SK-N-SH (cell line): ENCODE measurements at regions not wholly inside any gene's neighbourhood (a gene's known extent, or its start where the extent isn't known, plus 50 kb on each side); places are given as distances from the start of the nearest gene placed in this dataset.

ENCODE experiments used
- CTCF ChIA-PET: fragments of 300-600, 350-600 bp; formaldehyde crosslinking; extraction: SDS; loops from one replicate; lab custom pipeline; 2021; lab: Yijun Ruan, JAX
- POLR2A ChIA-PET: fragments of 350-600 bp; sonication (Branson Sonifier 250); formaldehyde crosslinking; extraction: SDS; loops from one replicate; lab custom pipeline; 2020; ENCODE audit warnings: antibody characterized with exemption, inconsistent platforms; lab: Yijun Ruan, JAX
- DNase-seq: peaks from one replicate; pipeline ENCODE4 v3.0.0; 2012
- H2AFZ ChIP-seq: fragments of 200-600 bp; sonication (generic); 2 replicates; pipeline ENCODE4 v1.8.1; 2016; ENCODE audit warnings: antibody characterized with exemption, mild to moderate bottlenecking, low read depth
- H3F3A ChIP-seq: fragments of 200-600 bp; sonication (generic); replicated peaks from 2 replicates; pipeline ENCODE3; 2016; ENCODE audit warnings: antibody characterized with exemption, mild to moderate bottlenecking; ENCODE audit not compliant: insufficient read depth
- H3K27ac ChIP-seq, 2 experiments: fragments of 200-500 bp in 1 of 2; fragments of 200-600 bp in 1 of 2; sonication (Bioruptor generic) in 1 of 2; sonication (generic), shearing (Covaris generic) in 1 of 2; 2 replicates each; pipeline versions ENCODE4 v1.5.1 to v1.6.1; 2014 to 2016; ENCODE audit warnings: low read depth in 2 of 2, inconsistent platforms in 1 of 2, low read length in 1 of 2, mild to moderate bottlenecking in 1 of 2, mixed read lengths in 1 of 2
- H3K27me3 ChIP-seq: fragments of 200-600 bp; sonication (generic), shearing (Covaris generic); 2 replicates; pipeline ENCODE4 v1.6.1; 2016; ENCODE audit warnings: mixed run types; ENCODE audit not compliant: insufficient read depth
- H3K36me3 ChIP-seq, 2 experiments: fragments of 200-500 bp in 1 of 2; fragments of 200-600 bp in 1 of 2; sonication (Bioruptor generic) in 1 of 2; sonication (generic) in 1 of 2; replicated peaks in 1 of 2; 2 replicates each; pipeline versions ENCODE3 to v1.5.1; 2014 to 2016; ENCODE audit warnings: low read length in 1 of 2, mild to moderate bottlenecking in 1 of 2; ENCODE audit not compliant: insufficient read depth in 2 of 2, control insufficient read depth in 1 of 2
- H3K4me1 ChIP-seq, 2 experiments: fragments of 200-500 bp in 1 of 2; fragments of 200-600 bp in 1 of 2; sonication (Bioruptor generic) in 1 of 2; sonication (generic), shearing (Covaris generic) in 1 of 2; 2 replicates each; pipeline versions ENCODE4 v1.5.1 to v1.6.1; 2014 to 2016; ENCODE audit warnings: low read depth in 1 of 2, low read length in 1 of 2, mixed run types in 1 of 2; ENCODE audit not compliant: insufficient read depth in 2 of 2, control insufficient read depth in 1 of 2
- H3K4me2 ChIP-seq: fragments of 200-600 bp; sonication (generic), shearing (Covaris generic); 2 replicates; pipeline ENCODE4 v1.6.1; 2017; ENCODE audit warnings: mixed run types
- H3K4me3 ChIP-seq, 2 experiments: fragments of 200-500 bp in 1 of 2; fragments of 200-600 bp in 1 of 2; sonication (Bioruptor generic) in 1 of 2; sonication (generic), shearing (Covaris generic) in 1 of 2; 2 replicates each; pipeline versions ENCODE4 v1.5.1 to v1.8.1; 2014 to 2016; ENCODE audit warnings: low read depth in 2 of 2, inconsistent platforms in 1 of 2, low read length in 1 of 2, mild to moderate bottlenecking in 1 of 2, mixed read lengths in 1 of 2, moderate library complexity in 1 of 2
- H3K79me2 ChIP-seq: fragments of 200-600 bp; sonication (generic); 2 replicates; pipeline ENCODE4 v1.8.1; 2017; ENCODE audit warnings: mild to moderate bottlenecking; ENCODE audit not compliant: insufficient read depth
- H3K9ac ChIP-seq: fragments of 200-600 bp; sonication (generic); 2 replicates; pipeline ENCODE4 v1.6.1; 2017; ENCODE audit warnings: mixed run types
- H3K9me2 ChIP-seq: fragments of 200-600 bp; sonication (generic); 2 replicates; pipeline ENCODE4 v1.6.1; 2017; ENCODE audit warnings: mixed run types
- H3K9me3 ChIP-seq: fragments of 200-600 bp; sonication (generic); 2 replicates; pipeline ENCODE4 v1.6.1; 2017; ENCODE audit warnings: mixed run types, mild to moderate bottlenecking, moderate library complexity
- H4K20me1 ChIP-seq: fragments of 200-600 bp; sonication (generic); 2 replicates; pipeline ENCODE4 v1.6.1; 2017; ENCODE audit warnings: mild to moderate bottlenecking, mixed run types; ENCODE audit not compliant: insufficient read depth
- ELF1 ChIP-seq: IDR thresholded peaks from 2 replicates; pipeline ENCODE4 v1.4.0; 2012
- EP300 ChIP-seq, 2 experiments: IDR thresholded peaks; 2 replicates each; pipeline versions ENCODE4 v1.4.0 to v1.6.1; 2012; ENCODE audit warnings: borderline replicate concordance in 1 of 2, low read depth in 1 of 2, low read length in 1 of 2
- FOSL2 ChIP-seq: IDR thresholded peaks from 2 replicates; pipeline ENCODE4 v1.4.0; 2012; ENCODE audit warnings: low read depth, mild to moderate bottlenecking, moderate library complexity, borderline replicate concordance
- FOXJ3 ChIP-seq: sonication (generic); formaldehyde crosslinking; IDR thresholded peaks from 2 replicates; pipeline ENCODE4 v1.5.1; 2020; ENCODE audit warnings: mild to moderate bottlenecking, missing genetic modification reagents
- FOXM1 ChIP-seq: IDR thresholded peaks from 2 replicates; pipeline ENCODE4 v1.4.0; 2012; ENCODE audit warnings: low read depth, mild to moderate bottlenecking
- GABPA ChIP-seq: IDR thresholded peaks from 2 replicates; pipeline ENCODE4 v1.4.0; 2012; ENCODE audit warnings: low read depth, mild to moderate bottlenecking
- GATA2 ChIP-seq: sonication (generic); formaldehyde crosslinking; IDR thresholded peaks from 2 replicates; pipeline ENCODE4 v1.5.0; 2020; ENCODE audit warnings: mild to moderate bottlenecking, missing genetic modification reagents
- MEF2A ChIP-seq: IDR thresholded peaks from 2 replicates; pipeline ENCODE4 v1.4.0; 2012; ENCODE audit warnings: low read depth, borderline replicate concordance
- NFIC ChIP-seq: IDR thresholded peaks from 2 replicates; pipeline ENCODE4 v1.4.0; 2012; ENCODE audit warnings: borderline replicate concordance
- NRF1 ChIP-seq: IDR thresholded peaks from 2 replicates; pipeline ENCODE4 v1.6.1; 2012; ENCODE audit warnings: low read depth, mild to moderate bottlenecking, low read length
- POLR2AphosphoS5 ChIP-seq: IDR thresholded peaks from 2 replicates; pipeline ENCODE4 v1.6.1; 2012; ENCODE audit warnings: low read depth, low read length
- RXRA ChIP-seq: IDR thresholded peaks from 2 replicates; pipeline ENCODE4 v1.4.0; 2012; ENCODE audit warnings: low read depth, mild to moderate bottlenecking, borderline replicate concordance
- SIN3A ChIP-seq: IDR thresholded peaks from 2 replicates; pipeline ENCODE4 v1.6.1; 2012; ENCODE audit warnings: low read depth, mild to moderate bottlenecking, low read length, moderate library complexity, borderline replicate concordance
- WGBS: methylation state at CpG from one replicate; pipeline ENCODE4 v1.1.6; 2017; ENCODE audit warnings: low lambda C conversion rate; 5-methylcytosine and 5-hydroxymethylcytosine counted together
- TF ChIP-seq, protein P1 (sequence below): IDR thresholded peaks from 2 replicates; pipeline ENCODE4; 2012
- TF ChIP-seq, protein P2 (sequence below): IDR thresholded peaks from 2 replicates; pipeline ENCODE4 v1.4.0; 2012; ENCODE audit warnings: low read depth
- TF ChIP-seq, protein P3 (sequence below): fragments of 200-600 bp; sonication (generic); IDR thresholded peaks from 2 replicates; pipeline ENCODE4 v1.6.1; 2017; ENCODE audit warnings: antibody characterized with exemption, mild to moderate bottlenecking, moderate library complexity
- TF ChIP-seq, protein P4 (sequence below): IDR thresholded peaks from 2 replicates; pipeline ENCODE4 v1.6.1; 2012; ENCODE audit warnings: mild to moderate bottlenecking, low read depth, low read length, moderate library complexity

DNA sequence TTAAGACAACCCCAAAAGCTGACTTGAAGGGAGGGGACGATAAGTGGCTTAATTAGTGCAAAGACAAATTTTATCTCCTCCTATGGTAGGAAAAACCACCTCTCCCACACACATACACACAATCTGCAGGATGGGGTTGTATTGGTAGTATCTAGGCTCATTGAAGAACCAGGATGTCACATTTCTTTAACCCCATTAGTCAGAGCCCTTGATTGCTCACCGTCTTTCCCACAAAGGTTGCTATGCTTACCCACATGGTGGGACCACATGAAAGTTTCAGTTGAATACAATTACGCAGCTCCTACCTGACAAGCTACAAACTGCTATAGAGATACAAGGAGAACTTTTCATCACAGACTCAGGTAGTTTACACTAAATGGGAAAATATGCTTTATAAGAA, 765.0 kb upstream of the CELF4 start:
- H3K36me3 ChIP-seq, result no peaks in the 10 kb centered on the region
- H3K4me3 ChIP-seq, result no peak overlapping the region
- TF ChIP-seq POLR2AphosphoS5, result no peak
- no peak for TF ChIP-seq FOXJ3 (CRISPR knock-in tag)
- no peak for TF ChIP-seq GATA2
- TF ChIP-seq, protein P1, sequence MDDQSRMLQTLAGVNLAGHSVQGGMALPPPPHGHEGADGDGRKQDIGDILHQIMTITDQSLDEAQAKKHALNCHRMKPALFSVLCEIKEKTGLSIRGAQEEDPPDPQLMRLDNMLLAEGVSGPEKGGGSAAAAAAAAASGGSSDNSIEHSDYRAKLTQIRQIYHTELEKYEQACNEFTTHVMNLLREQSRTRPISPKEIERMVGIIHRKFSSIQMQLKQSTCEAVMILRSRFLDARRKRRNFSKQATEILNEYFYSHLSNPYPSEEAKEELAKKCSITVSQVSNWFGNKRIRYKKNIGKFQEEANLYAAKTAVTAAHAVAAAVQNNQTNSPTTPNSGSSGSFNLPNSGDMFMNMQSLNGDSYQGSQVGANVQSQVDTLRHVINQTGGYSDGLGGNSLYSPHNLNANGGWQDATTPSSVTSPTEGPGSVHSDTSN, result no peak
- TF ChIP-seq FOXM1, result no peak
- TF ChIP-seq, protein P2, sequence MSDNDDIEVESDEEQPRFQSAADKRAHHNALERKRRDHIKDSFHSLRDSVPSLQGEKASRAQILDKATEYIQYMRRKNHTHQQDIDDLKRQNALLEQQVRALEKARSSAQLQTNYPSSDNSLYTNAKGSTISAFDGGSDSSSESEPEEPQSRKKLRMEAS, result no peak
- TF ChIP-seq NRF1, result no peak
- TF ChIP-seq, protein P3, sequence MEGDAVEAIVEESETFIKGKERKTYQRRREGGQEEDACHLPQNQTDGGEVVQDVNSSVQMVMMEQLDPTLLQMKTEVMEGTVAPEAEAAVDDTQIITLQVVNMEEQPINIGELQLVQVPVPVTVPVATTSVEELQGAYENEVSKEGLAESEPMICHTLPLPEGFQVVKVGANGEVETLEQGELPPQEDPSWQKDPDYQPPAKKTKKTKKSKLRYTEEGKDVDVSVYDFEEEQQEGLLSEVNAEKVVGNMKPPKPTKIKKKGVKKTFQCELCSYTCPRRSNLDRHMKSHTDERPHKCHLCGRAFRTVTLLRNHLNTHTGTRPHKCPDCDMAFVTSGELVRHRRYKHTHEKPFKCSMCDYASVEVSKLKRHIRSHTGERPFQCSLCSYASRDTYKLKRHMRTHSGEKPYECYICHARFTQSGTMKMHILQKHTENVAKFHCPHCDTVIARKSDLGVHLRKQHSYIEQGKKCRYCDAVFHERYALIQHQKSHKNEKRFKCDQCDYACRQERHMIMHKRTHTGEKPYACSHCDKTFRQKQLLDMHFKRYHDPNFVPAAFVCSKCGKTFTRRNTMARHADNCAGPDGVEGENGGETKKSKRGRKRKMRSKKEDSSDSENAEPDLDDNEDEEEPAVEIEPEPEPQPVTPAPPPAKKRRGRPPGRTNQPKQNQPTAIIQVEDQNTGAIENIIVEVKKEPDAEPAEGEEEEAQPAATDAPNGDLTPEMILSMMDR, result no peak
- TF ChIP-seq FOSL2, result no peak
- TF ChIP-seq RXRA, result no peak
- TF ChIP-seq ELF1, result no peak
- TF ChIP-seq SIN3A, result no peak
- no peak for TF ChIP-seq MEF2A
- TF ChIP-seq, protein P4, sequence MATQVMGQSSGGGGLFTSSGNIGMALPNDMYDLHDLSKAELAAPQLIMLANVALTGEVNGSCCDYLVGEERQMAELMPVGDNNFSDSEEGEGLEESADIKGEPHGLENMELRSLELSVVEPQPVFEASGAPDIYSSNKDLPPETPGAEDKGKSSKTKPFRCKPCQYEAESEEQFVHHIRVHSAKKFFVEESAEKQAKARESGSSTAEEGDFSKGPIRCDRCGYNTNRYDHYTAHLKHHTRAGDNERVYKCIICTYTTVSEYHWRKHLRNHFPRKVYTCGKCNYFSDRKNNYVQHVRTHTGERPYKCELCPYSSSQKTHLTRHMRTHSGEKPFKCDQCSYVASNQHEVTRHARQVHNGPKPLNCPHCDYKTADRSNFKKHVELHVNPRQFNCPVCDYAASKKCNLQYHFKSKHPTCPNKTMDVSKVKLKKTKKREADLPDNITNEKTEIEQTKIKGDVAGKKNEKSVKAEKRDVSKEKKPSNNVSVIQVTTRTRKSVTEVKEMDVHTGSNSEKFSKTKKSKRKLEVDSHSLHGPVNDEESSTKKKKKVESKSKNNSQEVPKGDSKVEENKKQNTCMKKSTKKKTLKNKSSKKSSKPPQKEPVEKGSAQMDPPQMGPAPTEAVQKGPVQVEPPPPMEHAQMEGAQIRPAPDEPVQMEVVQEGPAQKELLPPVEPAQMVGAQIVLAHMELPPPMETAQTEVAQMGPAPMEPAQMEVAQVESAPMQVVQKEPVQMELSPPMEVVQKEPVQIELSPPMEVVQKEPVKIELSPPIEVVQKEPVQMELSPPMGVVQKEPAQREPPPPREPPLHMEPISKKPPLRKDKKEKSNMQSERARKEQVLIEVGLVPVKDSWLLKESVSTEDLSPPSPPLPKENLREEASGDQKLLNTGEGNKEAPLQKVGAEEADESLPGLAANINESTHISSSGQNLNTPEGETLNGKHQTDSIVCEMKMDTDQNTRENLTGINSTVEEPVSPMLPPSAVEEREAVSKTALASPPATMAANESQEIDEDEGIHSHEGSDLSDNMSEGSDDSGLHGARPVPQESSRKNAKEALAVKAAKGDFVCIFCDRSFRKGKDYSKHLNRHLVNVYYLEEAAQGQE, result no peak
- TF ChIP-seq GABPA, result no peak
- no peak for TF ChIP-seq NFIC
- no peak for TF ChIP-seq EP300 (IDR thresholded peaks at IDR 0.05; ENCODE audit: borderline replicate concordance in 1 of 2, low read depth in 1 of 2, low read length in 1 of 2)
- H3K27ac ChIP-seq, result no peak overlapping the region
- no peaks in the 10 kb centered on the region for H3K27me3 ChIP-seq
- CTCF ChIA-PET, result interaction anchor here (1.5 kb wide), 1 partner anchor 552 kb away, joined by 4 read pairs; no protein-coding TSS in a partner anchor
- POLR2A ChIA-PET, result no interaction called here
- H3K9me2 ChIP-seq, result no peaks in the 10 kb centered on the region
- no peaks in the 10 kb centered on the region for H3K79me2 ChIP-seq
- no peak for DNase-seq
- H3K4me1 ChIP-seq, result no peaks in the 10 kb centered on the region; a peak in 1 of 4 replicates
- H2AFZ ChIP-seq, result no peak overlapping the region
- H4K20me1 ChIP-seq, result no peaks in the 10 kb centered on the region
- peaks cover 5% of the 10 kb centered on the region; the same call in 1 of the 2 replicates for H3K9me3 ChIP-seq
- 22% methylated on average over 3 of the region's 3 CpGs for WGBS
- H3F3A ChIP-seq, result no peaks in the 10 kb centered on the region
- H3K4me2 ChIP-seq, result no peak overlapping the region
- no peak overlapping the region for H3K9ac ChIP-seq
